Neural cell (in vitro differentiated cells): ENCODE measurements at regions not wholly inside any gene's neighbourhood (a gene's known extent, or its start where the extent isn't known, plus 50 kb on each side); places are given as distances from the start of the nearest gene placed in this dataset.

Source experiments
- H2AFZ ChIP-seq: fragments of 200-600, 300-800 bp; sonication (generic), shearing (Covaris generic); 2 replicates; pipeline ENCODE4 v1.6.0; 2014; ENCODE audit warnings: low read depth, mild to moderate bottlenecking, antibody characterized with exemption, low read length, moderate library complexity
- H3F3A ChIP-seq: fragments of 200-600 bp; shearing (Covaris generic); 2 replicates; pipeline ENCODE4 v1.6.1; 2016; ENCODE audit warnings: mild to moderate bottlenecking, moderate library complexity, mixed read lengths, antibody characterized with exemption, low read length; ENCODE audit not compliant: insufficient read depth, poor library complexity, severe bottlenecking
- H3K27ac ChIP-seq: fragments of 200-600, 300-800 bp; sonication (generic), shearing (Covaris generic); 2 replicates; pipeline ENCODE4 v1.5.1; 2014; ENCODE audit warnings: mild to moderate bottlenecking, low read length, moderate library complexity
- H3K27me3 ChIP-seq: fragments of 300-800, 200-600 bp; sonication (generic), shearing (Covaris generic); 2 replicates; pipeline ENCODE4 v1.6.0; 2014; ENCODE audit warnings: mild to moderate bottlenecking, low read depth, low read length, moderate library complexity; ENCODE audit not compliant: insufficient read depth
- H3K36me3 ChIP-seq: fragments of 300-800, 200-600 bp; sonication (generic), shearing (Covaris generic); 2 replicates; pipeline ENCODE4 v1.5.1; 2014; ENCODE audit warnings: mild to moderate bottlenecking, antibody characterized with exemption, low read length, moderate library complexity; ENCODE audit not compliant: insufficient read depth
- H3K4me2 ChIP-seq: fragments of 300-800, 200-600 bp; sonication (generic), shearing (Covaris generic); 2 replicates; pipeline ENCODE4 v1.6.0; 2014; ENCODE audit warnings: mild to moderate bottlenecking, low read length
- H3K4me3 ChIP-seq: fragments of 300-800, 200-600 bp; sonication (generic), shearing (Covaris generic); 2 replicates; pipeline ENCODE4 v1.5.1; 2014; ENCODE audit warnings: mild to moderate bottlenecking, low read length, moderate library complexity
- H3K79me2 ChIP-seq: fragments of 200-600 bp; shearing (Covaris generic); replicated peaks from 2 replicates; pipeline ENCODE4 v1.6.0; 2014; ENCODE audit warnings: mild to moderate bottlenecking, low read length, moderate library complexity; ENCODE audit not compliant: insufficient read depth
- H3K9ac ChIP-seq: fragments of 300-800, 200-600 bp; sonication (generic), shearing (Covaris generic); 2 replicates; pipeline ENCODE4 v1.6.1; 2016; ENCODE audit warnings: mild to moderate bottlenecking, low read length, mixed read lengths
- H3K9me2 ChIP-seq: fragments of 200-600 bp; shearing (Covaris generic); 2 replicates; pipeline ENCODE4 v1.6.1; 2016; ENCODE audit warnings: mild to moderate bottlenecking, low read length, mixed read lengths; ENCODE audit not compliant: insufficient read depth
- H3K9me3 ChIP-seq: fragments of 200-600, 300-800 bp; sonication (generic), shearing (Covaris generic); 2 replicates; pipeline ENCODE4 v1.6.1; 2016; ENCODE audit warnings: mild to moderate bottlenecking, mixed run types, low read length, moderate library complexity, mixed read lengths
- H4K20me1 ChIP-seq: fragments of 200-600 bp; shearing (Covaris generic); 2 replicates; pipeline ENCODE4 v1.6.1; 2016; ENCODE audit warnings: mild to moderate bottlenecking, mixed run types; ENCODE audit not compliant: insufficient read depth
- EP300 ChIP-seq: fragments of 450-650 bp; conservative IDR thresholded peaks from 2 replicates; pipeline ENCODE4 v1.6.1; 2014; ENCODE audit warnings: antibody characterized with exemption, mild to moderate bottlenecking, moderate library complexity; ENCODE audit not compliant: poor library complexity, severe bottlenecking
- EZH2 ChIP-seq: fragments of 200-600, 300-800 bp; shearing (Covaris generic), sonication (generic); IDR thresholded peaks from 2 replicates; pipeline ENCODE4 v1.6.1; 2014; ENCODE audit warnings: antibody characterized with exemption, low read length, borderline replicate concordance, mild to moderate bottlenecking; ENCODE audit not compliant: insufficient read depth, poor library complexity, severe bottlenecking
- MXI1 ChIP-seq: fragments of 450-650 bp; conservative IDR thresholded peaks from 2 replicates; pipeline ENCODE4 v1.6.1; 2014; ENCODE audit warnings: antibody characterized with exemption, mild to moderate bottlenecking; ENCODE audit not compliant: poor library complexity, severe bottlenecking
- POLR2AphosphoS5 ChIP-seq: IDR thresholded peaks from 2 replicates; pipeline ENCODE4 v1.6.1; 2012
- RAD21 ChIP-seq: fragments of 450-650 bp; conservative IDR thresholded peaks from 2 replicates; pipeline ENCODE4 v1.6.1; 2014; ENCODE audit warnings: antibody characterized with exemption, mild to moderate bottlenecking, moderate library complexity
- REST ChIP-seq: IDR thresholded peaks from 2 replicates; pipeline ENCODE4 v1.6.1; 2012; ENCODE audit warnings: borderline replicate concordance
- SMC3 ChIP-seq: fragments of 450-650 bp; conservative IDR thresholded peaks from 2 replicates; pipeline ENCODE4 v1.6.1; 2014; ENCODE audit warnings: antibody characterized with exemption, mild to moderate bottlenecking, moderate library complexity; ENCODE audit not compliant: poor library complexity
- TAF1 ChIP-seq: IDR thresholded peaks from 2 replicates; pipeline ENCODE4 v1.6.1; 2012; ENCODE audit warnings: low read depth
- TF ChIP-seq, protein P1 (sequence below): fragments of 450-650 bp; IDR thresholded peaks from 2 replicates; pipeline ENCODE4 v1.5.1; 2014; ENCODE audit warnings: antibody characterized with exemption, mild to moderate bottlenecking, moderate library complexity; ENCODE audit not compliant: poor library complexity, severe bottlenecking

DNA sequence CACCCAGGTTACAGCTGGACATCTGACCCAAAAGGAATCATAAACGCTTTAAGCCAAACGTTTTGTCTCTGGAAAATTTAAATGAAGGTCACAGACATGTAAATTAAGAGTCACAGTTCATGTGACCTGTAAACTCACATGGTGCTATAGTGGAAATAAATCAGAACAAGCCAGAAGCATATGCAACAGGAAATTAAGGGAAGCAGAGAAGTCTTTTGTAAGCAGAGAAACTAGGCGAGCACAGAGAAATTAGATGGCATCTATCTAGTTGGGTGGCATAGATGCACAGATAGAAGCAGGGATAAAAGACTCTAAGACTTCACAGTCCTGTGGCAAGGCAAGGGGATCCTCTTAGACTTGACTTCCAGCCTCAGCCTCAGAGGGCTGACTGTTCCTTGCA is 264.8 kb downstream of the GASK1B start:
- TF ChIP-seq TAF1 (no peak), RAD21 (no peak), EP300 (no peak), MXI1 (no peak), EZH2 (no peak), POLR2AphosphoS5 (no peak), SMC3 (no peak), REST (no peak)
- TF ChIP-seq, protein P1, sequence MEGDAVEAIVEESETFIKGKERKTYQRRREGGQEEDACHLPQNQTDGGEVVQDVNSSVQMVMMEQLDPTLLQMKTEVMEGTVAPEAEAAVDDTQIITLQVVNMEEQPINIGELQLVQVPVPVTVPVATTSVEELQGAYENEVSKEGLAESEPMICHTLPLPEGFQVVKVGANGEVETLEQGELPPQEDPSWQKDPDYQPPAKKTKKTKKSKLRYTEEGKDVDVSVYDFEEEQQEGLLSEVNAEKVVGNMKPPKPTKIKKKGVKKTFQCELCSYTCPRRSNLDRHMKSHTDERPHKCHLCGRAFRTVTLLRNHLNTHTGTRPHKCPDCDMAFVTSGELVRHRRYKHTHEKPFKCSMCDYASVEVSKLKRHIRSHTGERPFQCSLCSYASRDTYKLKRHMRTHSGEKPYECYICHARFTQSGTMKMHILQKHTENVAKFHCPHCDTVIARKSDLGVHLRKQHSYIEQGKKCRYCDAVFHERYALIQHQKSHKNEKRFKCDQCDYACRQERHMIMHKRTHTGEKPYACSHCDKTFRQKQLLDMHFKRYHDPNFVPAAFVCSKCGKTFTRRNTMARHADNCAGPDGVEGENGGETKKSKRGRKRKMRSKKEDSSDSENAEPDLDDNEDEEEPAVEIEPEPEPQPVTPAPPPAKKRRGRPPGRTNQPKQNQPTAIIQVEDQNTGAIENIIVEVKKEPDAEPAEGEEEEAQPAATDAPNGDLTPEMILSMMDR = no peak
- Histone ChIP-seq H3K4me3 (no peak overlapping the region), H3K27me3 (no peaks in the 10 kb centered on the region), H3K9me2 (no peaks in the 10 kb centered on the region), H3K36me3 (no peaks in the 10 kb centered on the region), H3K79me2 (no peaks in the 10 kb centered on the region), H3K9ac (no peak overlapping the region), H4K20me1 (no peaks in the 10 kb centered on the region), H3K9me3 (no peaks in the 10 kb centered on the region), H2AFZ (no peak overlapping the region), H3K4me2 (no peak overlapping the region), H3K27ac (no peak overlapping the region), H3F3A (no peaks in the 10 kb centered on the region)

DNA sequence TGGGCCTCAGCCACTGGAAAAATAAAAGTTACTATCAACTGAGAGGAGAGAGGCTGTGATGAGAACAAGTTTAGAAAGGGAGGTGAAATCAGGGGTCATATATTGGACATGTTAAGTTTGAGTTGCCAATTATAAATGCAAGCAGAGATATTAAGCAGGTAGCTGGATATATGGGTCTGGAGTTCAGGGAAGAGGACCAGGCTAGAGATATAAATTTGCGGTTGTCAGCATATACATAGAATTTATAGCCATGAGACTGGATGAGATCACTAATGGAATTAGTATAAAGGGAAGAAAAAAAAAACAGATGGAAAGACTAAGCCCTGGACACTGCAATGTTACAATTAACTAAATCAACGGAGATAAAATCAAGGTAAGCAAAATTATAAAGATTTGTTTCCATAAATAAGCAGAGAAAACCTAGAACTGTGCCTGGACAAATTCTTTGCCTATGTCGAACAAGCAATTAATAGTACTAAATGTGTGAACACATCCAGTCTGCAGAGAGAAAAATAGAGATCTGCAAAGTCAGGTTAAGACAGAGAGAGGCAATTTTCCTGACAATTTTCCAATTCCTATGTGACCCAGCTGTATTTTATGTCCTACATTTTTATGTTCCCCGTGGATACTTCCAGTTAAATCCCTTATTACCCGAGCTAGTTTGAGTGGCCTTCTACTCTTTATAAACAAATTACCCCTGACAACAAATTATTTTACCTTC is 265.4 kb downstream of the GASK1B start:
- Histone ChIP-seq H3K27me3 (no peaks in the 10 kb centered on the region), H3K9ac (no peak overlapping the region), H3K4me3 (no peak overlapping the region), H3K9me2 (no peaks in the 10 kb centered on the region), H3K79me2 (no peaks in the 10 kb centered on the region), H3F3A (no peaks in the 10 kb centered on the region), H3K27ac (no peak overlapping the region), H3K36me3 (no peaks in the 10 kb centered on the region), H3K4me2 (no peak overlapping the region), H3K9me3 (no peaks in the 10 kb centered on the region), H4K20me1 (no peaks in the 10 kb centered on the region), H2AFZ (no peak overlapping the region)
- no peak for TF ChIP-seq TAF1
- no peak for TF ChIP-seq REST
